ENCODE measurements at regions not wholly inside any gene's neighbourhood (a gene's known extent, or its start where the extent isn't known, plus 50 kb on each side); places are given as distances from the start of the nearest gene placed in this dataset.
"Not testable (repeated sequence)": the region's sequence is repeated elsewhere in the genome, so short reads cannot be mapped to it uniquely, and the experiment has no call there.

DNA sequence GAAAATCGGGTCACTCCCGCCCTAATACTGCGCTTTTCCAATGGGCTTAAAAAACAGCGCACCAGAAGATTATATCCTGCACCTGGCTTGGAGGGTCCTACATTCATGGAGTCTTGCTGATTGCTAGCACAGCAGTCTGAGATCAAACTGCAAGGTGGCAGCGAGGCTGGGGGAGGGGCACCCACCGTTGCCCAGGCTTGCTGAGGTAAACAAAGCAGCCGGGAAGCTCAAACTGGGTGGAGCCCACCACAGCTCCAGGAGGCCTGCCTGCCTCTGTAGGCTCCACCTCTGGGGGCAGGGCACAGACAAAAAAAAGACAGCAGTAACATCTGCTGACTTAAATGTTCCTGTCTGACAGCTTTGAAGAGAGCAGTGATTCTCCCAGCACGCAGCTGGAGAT, 150.6 kb upstream of the ANKFN1 start:
- TF ChIP-seq, protein P1, sequence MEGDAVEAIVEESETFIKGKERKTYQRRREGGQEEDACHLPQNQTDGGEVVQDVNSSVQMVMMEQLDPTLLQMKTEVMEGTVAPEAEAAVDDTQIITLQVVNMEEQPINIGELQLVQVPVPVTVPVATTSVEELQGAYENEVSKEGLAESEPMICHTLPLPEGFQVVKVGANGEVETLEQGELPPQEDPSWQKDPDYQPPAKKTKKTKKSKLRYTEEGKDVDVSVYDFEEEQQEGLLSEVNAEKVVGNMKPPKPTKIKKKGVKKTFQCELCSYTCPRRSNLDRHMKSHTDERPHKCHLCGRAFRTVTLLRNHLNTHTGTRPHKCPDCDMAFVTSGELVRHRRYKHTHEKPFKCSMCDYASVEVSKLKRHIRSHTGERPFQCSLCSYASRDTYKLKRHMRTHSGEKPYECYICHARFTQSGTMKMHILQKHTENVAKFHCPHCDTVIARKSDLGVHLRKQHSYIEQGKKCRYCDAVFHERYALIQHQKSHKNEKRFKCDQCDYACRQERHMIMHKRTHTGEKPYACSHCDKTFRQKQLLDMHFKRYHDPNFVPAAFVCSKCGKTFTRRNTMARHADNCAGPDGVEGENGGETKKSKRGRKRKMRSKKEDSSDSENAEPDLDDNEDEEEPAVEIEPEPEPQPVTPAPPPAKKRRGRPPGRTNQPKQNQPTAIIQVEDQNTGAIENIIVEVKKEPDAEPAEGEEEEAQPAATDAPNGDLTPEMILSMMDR (IDR thresholded peaks at IDR 0.05) = not testable (repeated sequence)
- TF ChIP-seq POLR2AphosphoS5, EP300 (IDR thresholded peaks at IDR 0.05): not testable (repeated sequence)
